OCI-LY7 (cell line): ENCODE measurements at regions not wholly inside any gene's neighbourhood (a gene's known extent, or its start where the extent isn't known, plus 50 kb on each side); places are given as distances from the start of the nearest gene placed in this dataset.

Experiments used
- BruUV-seq: library from RNA; stranded (reverse); fragments of 400-500 nt; replicated peaks from 2 replicates; lab custom pipeline; 2021; lab: Mats Ljungman, UMichigan
- CTCF ChIA-PET: fragments of 300-600 bp; sonication (Branson Sonifier 250); formaldehyde crosslinking; loops from one replicate; lab custom pipeline; 2022; ENCODE audit warnings: antibody characterized with exemption; ENCODE audit not compliant: unreplicated experiment; lab: Charles Lee
- POLR2A ChIA-PET: fragments of 300-600 bp; sonication (Branson Sonifier 250); formaldehyde crosslinking; loops from one replicate; lab custom pipeline; 2022; ENCODE audit warnings: antibody characterized with exemption; lab: Charles Lee
- DNase-seq: peaks from one replicate; pipeline ENCODE4 v3.0.0-alpha.2; 2015; ENCODE audit warnings: low spot score
- H2AFZ ChIP-seq: fragments of 200-600 bp; sonication (generic), shearing (Covaris generic); 2 replicates; pipeline ENCODE4 v1.6.1; 2014; ENCODE audit warnings: mild to moderate bottlenecking, antibody characterized with exemption, low read length, moderate library complexity
- H3K27ac ChIP-seq: fragments of 200-600 bp; sonication (generic); 2 replicates; pipeline ENCODE4 v1.5.1; 2014; ENCODE audit warnings: mixed run types, low read depth, mild to moderate bottlenecking, moderate library complexity, low read length, inconsistent platforms; ENCODE audit not compliant: poor library complexity, severe bottlenecking
- H3K36me3 ChIP-seq: fragments of 200-600 bp; sonication (generic); 2 replicates; pipeline ENCODE4 v1.6.1; 2014; ENCODE audit warnings: mild to moderate bottlenecking, antibody characterized with exemption, low read length, moderate library complexity, mixed read lengths; ENCODE audit not compliant: insufficient read depth
- H3K4me1 ChIP-seq: fragments of 200-600 bp; sonication (generic); 2 replicates; pipeline ENCODE4 v1.5.1; 2014; ENCODE audit warnings: mild to moderate bottlenecking, low read length; ENCODE audit not compliant: insufficient read depth, poor library complexity, severe bottlenecking
- H3K4me2 ChIP-seq: fragments of 200-600 bp; sonication (generic); 2 replicates; pipeline ENCODE4 v1.6.1; 2014; ENCODE audit warnings: mild to moderate bottlenecking, low read length
- H3K4me3 ChIP-seq: fragments of 200-600 bp; sonication (generic); 2 replicates; pipeline ENCODE4 v1.5.1; 2014; ENCODE audit warnings: mild to moderate bottlenecking, low read depth, low read length; ENCODE audit not compliant: poor library complexity, severe bottlenecking
- H3K79me2 ChIP-seq: fragments of 200-600 bp; sonication (generic); 2 replicates; pipeline ENCODE4 v1.6.1; 2016; ENCODE audit warnings: low read depth, mild to moderate bottlenecking, low read length, moderate library complexity, mixed read lengths; ENCODE audit not compliant: insufficient read depth
- H3K9me2 ChIP-seq: fragments of 200-600 bp; sonication (generic); 2 replicates; pipeline ENCODE4 v1.6.1; 2016; ENCODE audit warnings: mild to moderate bottlenecking, low read length, mixed read lengths; ENCODE audit not compliant: insufficient read depth
- H3K9me3 ChIP-seq: fragments of 200-600 bp; sonication (generic); 2 replicates; pipeline ENCODE4 v1.6.1; 2014; ENCODE audit warnings: mild to moderate bottlenecking, mixed run types, low read length, mixed read lengths
- H4K20me1 ChIP-seq: fragments of 200-600 bp; sonication (generic); 2 replicates; pipeline ENCODE4 v1.6.1; 2014; ENCODE audit warnings: mild to moderate bottlenecking, antibody characterized with exemption, low read length, moderate library complexity, mixed read lengths; ENCODE audit not compliant: insufficient read depth
- EZH2phosphoT487 ChIP-seq: fragments of 200-600 bp; sonication (generic); IDR thresholded peaks from 2 replicates; pipeline ENCODE4 v1.6.1; 2018; ENCODE audit warnings: low read depth, borderline replicate concordance, mild to moderate bottlenecking, mixed run types, antibody characterized with exemption, low read length, moderate library complexity, mixed read lengths
- intact Hi-C: fragments of 100-400 bp; cut with micrococcal nuclease; formaldehyde crosslinking; loops from one replicate; pipeline ENCODE4 v1.10.0; 2022; ENCODE audit not compliant: unreplicated experiment
- TF ChIP-seq, protein P1 (sequence below): fragments of 200-600 bp; sonication (generic); conservative IDR thresholded peaks from 2 replicates; pipeline ENCODE4 v1.5.1; 2014; ENCODE audit warnings: mild to moderate bottlenecking, antibody characterized with exemption, low read length, moderate library complexity, mixed read lengths

DNA sequence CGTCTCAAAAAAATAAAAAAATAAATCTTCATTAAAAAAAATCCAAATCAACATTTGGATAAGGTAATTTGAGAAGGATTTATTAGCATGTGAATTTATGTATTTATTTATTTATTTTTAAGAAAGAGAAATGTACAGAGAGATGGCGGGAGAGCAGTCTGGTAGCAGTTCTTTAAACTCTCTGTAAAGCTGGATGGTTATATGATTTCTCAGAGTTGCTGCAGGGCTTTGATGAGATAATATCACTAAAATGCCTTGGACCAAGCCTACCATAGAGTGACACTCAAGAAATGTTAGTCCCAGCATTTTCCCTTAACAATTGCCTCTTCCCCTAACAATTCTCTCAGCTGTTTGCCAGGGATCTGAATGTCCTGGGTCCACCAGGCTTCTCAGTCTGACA, 103.4 kb upstream of the LNX1 start:
- Histone ChIP-seq H3K4me2 (no peak overlapping the region), H3K9me2 (no peaks in the 10 kb centered on the region), H3K9me3 (no peaks in the 10 kb centered on the region), H2AFZ (no peak overlapping the region), H3K36me3 (no peaks in the 10 kb centered on the region), H3K4me1 (peaks cover 11% of the 10 kb centered on the region), H3K79me2 (no peaks in the 10 kb centered on the region), H3K4me3 (no peak overlapping the region), H3K27ac (no peak overlapping the region), H4K20me1 (no peaks in the 10 kb centered on the region)
- CTCF ChIA-PET, result no interaction called here
- no peak for DNase-seq
- intact Hi-C loops, result no loop called here
- POLR2A ChIA-PET, result no interaction called here
- no TSS peak for BruUV-seq
- no peak for TF ChIP-seq EZH2phosphoT487
- TF ChIP-seq, protein P1, sequence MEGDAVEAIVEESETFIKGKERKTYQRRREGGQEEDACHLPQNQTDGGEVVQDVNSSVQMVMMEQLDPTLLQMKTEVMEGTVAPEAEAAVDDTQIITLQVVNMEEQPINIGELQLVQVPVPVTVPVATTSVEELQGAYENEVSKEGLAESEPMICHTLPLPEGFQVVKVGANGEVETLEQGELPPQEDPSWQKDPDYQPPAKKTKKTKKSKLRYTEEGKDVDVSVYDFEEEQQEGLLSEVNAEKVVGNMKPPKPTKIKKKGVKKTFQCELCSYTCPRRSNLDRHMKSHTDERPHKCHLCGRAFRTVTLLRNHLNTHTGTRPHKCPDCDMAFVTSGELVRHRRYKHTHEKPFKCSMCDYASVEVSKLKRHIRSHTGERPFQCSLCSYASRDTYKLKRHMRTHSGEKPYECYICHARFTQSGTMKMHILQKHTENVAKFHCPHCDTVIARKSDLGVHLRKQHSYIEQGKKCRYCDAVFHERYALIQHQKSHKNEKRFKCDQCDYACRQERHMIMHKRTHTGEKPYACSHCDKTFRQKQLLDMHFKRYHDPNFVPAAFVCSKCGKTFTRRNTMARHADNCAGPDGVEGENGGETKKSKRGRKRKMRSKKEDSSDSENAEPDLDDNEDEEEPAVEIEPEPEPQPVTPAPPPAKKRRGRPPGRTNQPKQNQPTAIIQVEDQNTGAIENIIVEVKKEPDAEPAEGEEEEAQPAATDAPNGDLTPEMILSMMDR, result no peak

- H3K27ac ChIP-seq, result no peak overlapping the region
- DNase-seq, result no peak
- CTCF ChIA-PET, result interaction anchor here (0.7 to 1.1 kb wide), 2 partner anchors 8 to 12 kb away, joined by 3 to 4 read pairs; no protein-coding TSS in a partner anchor
- no peaks in the 10 kb centered on the region for H3K79me2 ChIP-seq
- H3K4me2 ChIP-seq, result no peak overlapping the region
- TF ChIP-seq, protein P1, result no peak
- TF ChIP-seq EZH2phosphoT487, result no peak
- no peaks in the 10 kb centered on the region for H3K9me2 ChIP-seq
- H3K36me3 ChIP-seq, result no peaks in the 10 kb centered on the region
- no peak overlapping the region for H3K4me3 ChIP-seq
- H2AFZ ChIP-seq, result no peak overlapping the region
- no TSS peak for BruUV-seq
- H3K4me1 ChIP-seq, result peaks cover 11% of the 10 kb centered on the region
- POLR2A ChIA-PET, result no interaction called here
- H3K9me3 ChIP-seq, result no peaks in the 10 kb centered on the region
- no peaks in the 10 kb centered on the region for H4K20me1 ChIP-seq
- intact Hi-C loops, result no loop called here
These were observed 102.6 kb upstream of the LNX1 start for GRCh38 chr4:53693909-53694308.

GRCh38 chr4:53693408-53693807, 102.1 kb upstream of the LNX1 start:
- Histone ChIP-seq H3K79me2 (no peaks in the 10 kb centered on the region), H3K9me2 (no peaks in the 10 kb centered on the region), H3K27ac (no peak overlapping the region), H4K20me1 (no peaks in the 10 kb centered on the region), H3K4me2 (no peak overlapping the region), H3K4me1 (peaks cover 11% of the 10 kb centered on the region), H2AFZ (no peak overlapping the region), H3K9me3 (no peaks in the 10 kb centered on the region), H3K36me3 (no peaks in the 10 kb centered on the region), H3K4me3 (no peak overlapping the region)
- POLR2A ChIA-PET, result interaction anchor here (0.7 kb wide), 1 partner anchor 1251 kb away, joined by 5 read pairs; no protein-coding TSS in a partner anchor
- CTCF ChIA-PET, result interaction anchor here (1.1 kb wide), 1 partner anchor 9 kb away, joined by 3 read pairs; no protein-coding TSS in a partner anchor
- no TSS peak for BruUV-seq
- intact Hi-C loops, result no loop called here
- no peak for TF ChIP-seq EZH2phosphoT487
- TF ChIP-seq, protein P1, result no peak
- DNase-seq, result no peak
